PFSK-1 (cell line): ENCODE measurements at regions not wholly inside any gene's neighbourhood (a gene's known extent, or its start where the extent isn't known, plus 50 kb on each side); places are given as distances from the start of the nearest gene placed in this dataset.
A peak's percentile ranks its signal among the peaks of the same experiment; 100 is the strongest.

ENCODE experiments used
- FOXP2 ChIP-seq: optimal IDR thresholded peaks from 2 replicates; pipeline ENCODE3; 2011; ENCODE audit warnings: borderline replicate concordance, control low read depth, inconsistent platforms; ENCODE audit not compliant: insufficient read depth; ENCODE audit errors: extremely low read length, extremely low read depth
- POLR2AphosphoS5 ChIP-seq: IDR thresholded peaks from 2 replicates; pipeline ENCODE4 v1.6.1; 2012; ENCODE audit warnings: low read depth, mild to moderate bottlenecking, control low read depth, low read length, moderate library complexity
- REST ChIP-seq, 2 experiments: IDR thresholded peaks; 2 replicates each; pipeline versions ENCODE4 v1.6.1 to v1.8.0; 2011 to 2012; ENCODE audit warnings: low read depth in 2 of 2, low read length in 2 of 2, control low read depth in 1 of 2, inconsistent platforms in 1 of 2, mild to moderate bottlenecking in 1 of 2, moderate library complexity in 1 of 2; ENCODE audit not compliant: insufficient read depth in 1 of 2
- SIN3A ChIP-seq: IDR thresholded peaks from 2 replicates; pipeline ENCODE4 v1.6.1; 2012; ENCODE audit warnings: mild to moderate bottlenecking, low read length, moderate library complexity, borderline replicate concordance; ENCODE audit not compliant: insufficient read depth
- TAF1 ChIP-seq: IDR thresholded peaks from 2 replicates; pipeline ENCODE4 v1.6.1; 2012; ENCODE audit warnings: low read length, control low read depth, borderline replicate concordance; ENCODE audit not compliant: insufficient read depth

GRCh38 chr13:30009411-30009810, 159.0 kb upstream of the UBL3 start:
- TF ChIP-seq REST (IDR thresholded peaks at IDR 0.05; ENCODE audit: insufficient read depth in 1 of 2, low read depth in 2 of 2, low read length in 2 of 2) (no peak), SIN3A (no peak), FOXP2 (no peak), TAF1 (no peak), POLR2AphosphoS5 (no peak)

- TF ChIP-seq TAF1 (no peak), SIN3A (no peak), REST (IDR thresholded peaks at IDR 0.05; ENCODE audit: insufficient read depth in 1 of 2, low read depth in 2 of 2, low read length in 2 of 2) (no peak), FOXP2 (no peak), POLR2AphosphoS5 (no peak)
Measured at GRCh38 chr13:30006246-30006645, 155.8 kb upstream of the UBL3 start.

GRCh38 chr13:30004204-30004603, 153.8 kb upstream of the UBL3 start:
- TF ChIP-seq SIN3A (no peak), FOXP2 (peak; percentile 45)

- TF ChIP-seq POLR2AphosphoS5: no peak
- TF ChIP-seq TAF1: no peak
Measured at GRCh38 chr13:30002577-30002976, 152.2 kb upstream of the UBL3 start.

- TF ChIP-seq FOXP2 (no peak), POLR2AphosphoS5 (no peak), SIN3A (no peak), REST (IDR thresholded peaks at IDR 0.05; ENCODE audit: insufficient read depth in 1 of 2, low read depth in 2 of 2, low read length in 2 of 2) (no peak), TAF1 (no peak)
Measured at GRCh38 chr13:30000370-30000765, 150.0 kb upstream of the UBL3 start.

GRCh38 chr13:29999492-30000369, 149.3 kb upstream of the UBL3 start:
- no peak for TF ChIP-seq TAF1
- TF ChIP-seq REST (IDR thresholded peaks at IDR 0.05; ENCODE audit: insufficient read depth in 1 of 2, low read depth in 2 of 2, low read length in 2 of 2): no peak
- no peak for TF ChIP-seq SIN3A
- no peak for TF ChIP-seq POLR2AphosphoS5
- no peak for TF ChIP-seq FOXP2
